Right cardiac atrium (tissue), 5 donors: ENCODE measurements at regions not wholly inside any gene's neighbourhood (a gene's known extent, or its start where the extent isn't known, plus 50 kb on each side); places are given as distances from the start of the nearest gene placed in this dataset.
"Not testable (repeated sequence)": the region's sequence is repeated elsewhere in the genome, so short reads cannot be mapped to it uniquely, and the experiment has no call there.

Experiments
- ATAC-seq, 2 donors: fragments of 200-7000 bp; cut with Tn5 transposase; one replicate each; pipeline versions ENCODE4 v1.8.0 to v1.9.1; 2020; ENCODE audit warnings: moderate library complexity in 2 of 2, mild to moderate bottlenecking in 1 of 2
- DNase-seq, 3 donors: peaks; one replicate each; pipeline ENCODE4 v3.0.0-alpha.2; 2020
- H3K27ac ChIP-seq: one replicate; pipeline ENCODE4 v1.5.1; 2013; ENCODE audit warnings: mild to moderate bottlenecking, low read length, control low read depth, moderate library complexity
- H3K27me3 ChIP-seq: one replicate; pipeline ENCODE4 v1.6.1; 2013; ENCODE audit not compliant: control insufficient read depth, insufficient read depth
- H3K4me1 ChIP-seq: one replicate; pipeline ENCODE4 v1.6.1; 2013; ENCODE audit warnings: low read length; ENCODE audit not compliant: control insufficient read depth, insufficient read depth
- H3K4me3 ChIP-seq: one replicate; pipeline ENCODE4 v1.5.1; 2013; ENCODE audit warnings: low read length, control low read depth
- H3K9me3 ChIP-seq: one replicate; pipeline ENCODE4 v1.6.1; 2013; ENCODE audit warnings: low read length; ENCODE audit not compliant: control insufficient read depth
- WGBS: extraction: QIAGEN DNeasy Blood & Tissue Kit; methylation state at CpG from one replicate; pipeline ENCODE4 v1.1.7; 2013; 5-methylcytosine and 5-hydroxymethylcytosine counted together
- intact Hi-C, 4 donors: fragments of 100-400 bp; cut with DNase I; formaldehyde crosslinking; loops; one replicate each; pipeline versions ENCODE4 v1.11.0 to v1.14.0; 2022 to 2023
- donor health status: healthy with polysubstance abuse.
- donor health status: DM: no; HTN: yes; CAD: no.
- donor health status: DM: no; HTN: no; CAD: no.
- donor health status: DM: no; HTN: yes; CAD: no; lungs with severe emphysema.
- donor health status: DM: yes; HTN: yes; CAD: no.

DNA sequence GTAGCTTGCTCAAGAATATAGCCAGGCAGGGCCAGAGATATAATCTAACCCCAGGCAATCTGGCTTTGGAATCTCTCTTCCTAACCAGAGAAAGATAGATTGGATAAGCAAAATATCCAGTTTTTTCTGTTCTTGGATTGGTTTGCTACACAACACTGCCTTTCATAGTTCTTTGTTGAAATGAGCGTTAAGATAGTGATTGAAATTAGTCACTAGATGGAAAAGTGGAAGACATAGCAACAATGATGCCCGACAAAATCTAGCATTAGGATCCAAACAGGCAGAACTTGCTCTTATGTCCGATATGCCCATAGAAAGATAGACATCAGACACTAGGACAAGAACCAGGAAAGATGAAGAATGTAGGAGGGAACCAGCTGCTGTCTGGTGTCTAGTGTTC is 77.3 kb upstream of the COL8A1 start:
- DNase-seq (no peak), ATAC-seq (no peak)
- Histone ChIP-seq H3K27ac (no peak overlapping the region), H3K4me1 (no peaks in the 10 kb centered on the region), H3K27me3 (no peaks in the 10 kb centered on the region), H3K9me3 (no peaks in the 10 kb centered on the region), H3K4me3 (no peak overlapping the region)
- intact Hi-C loops, result no loop called here
- WGBS, result 93% methylated on average over 3 of the region's 3 CpGs

DNA sequence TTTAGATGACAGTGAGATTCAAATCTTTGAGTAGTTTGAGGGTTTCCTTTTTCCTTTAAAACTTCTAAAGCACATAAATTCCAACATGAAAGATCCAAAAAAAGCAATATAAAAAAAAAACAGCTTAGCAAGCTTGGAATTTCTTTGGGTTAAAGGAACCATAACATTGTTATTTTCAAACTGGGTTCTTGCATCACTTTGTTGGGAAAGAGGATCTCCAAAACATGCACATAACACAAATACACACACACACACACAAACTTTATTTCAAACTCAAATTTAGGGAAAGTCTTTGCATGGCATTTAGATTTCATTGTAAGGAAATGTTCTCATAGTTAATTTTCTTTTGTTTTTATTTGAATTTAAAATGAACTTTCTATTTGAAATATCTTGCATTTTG is 79.2 kb upstream of the COL8A1 start:
- Histone ChIP-seq H3K4me1 (no peaks in the 10 kb centered on the region), H3K9me3 (no peaks in the 10 kb centered on the region), H3K27ac (no peak overlapping the region), H3K27me3 (no peaks in the 10 kb centered on the region), H3K4me3 (no peak overlapping the region)
- DNase-seq (no peak), ATAC-seq (no peak)
- intact Hi-C loops, result no loop called here

- intact Hi-C loops, H3K9me3 ChIP-seq, ATAC-seq, H3K4me1 ChIP-seq, H3K4me3 ChIP-seq, H3K27me3 ChIP-seq, DNase-seq, H3K27ac ChIP-seq: not testable (repeated sequence)
- WGBS, result 64% methylated on average over 5 of the region's 5 CpGs
Observed at GRCh38 chr3:99555885-99556284, 82.5 kb upstream of the COL8A1 start.

DNA sequence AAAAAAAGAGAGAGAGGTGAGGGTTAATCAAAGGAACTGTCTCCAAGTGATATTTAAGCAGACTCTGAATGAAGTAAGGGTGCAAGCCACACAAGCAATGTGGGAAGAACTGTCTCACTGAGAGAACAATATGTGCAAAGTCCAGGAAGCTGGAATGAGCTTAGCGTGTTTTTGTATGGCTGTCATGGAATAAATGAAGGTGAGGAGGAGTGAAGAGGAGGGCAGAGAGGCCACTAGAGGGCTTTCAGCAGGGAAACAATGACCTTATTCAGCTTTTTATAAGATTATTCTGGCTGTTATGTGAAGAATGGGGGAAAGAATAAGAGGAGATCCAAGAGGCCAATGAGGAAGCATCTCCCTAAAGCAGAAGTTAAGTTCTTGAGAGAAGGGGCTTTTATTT is 86.9 kb upstream of the COL8A1 start:
- no peak for ATAC-seq
- WGBS, result 82% methylated on average over 1 of the region's 1 CpG
- intact Hi-C loops, result no loop called here

GRCh38 chr3:99549957-99550603 is 88.3 kb upstream of the COL8A1 start:
- WGBS, result 58% methylated on average over 2 of the region's 2 CpGs
- Histone ChIP-seq H3K27me3 (no peaks in the 10 kb centered on the region), H3K4me1 (peaks cover 1% of the 10 kb centered on the region), H3K27ac (no peak overlapping the region), H3K9me3 (no peaks in the 10 kb centered on the region), H3K4me3 (no peak overlapping the region)
- no peak for DNase-seq
- intact Hi-C loops, result no loop called here
- peak; percentile 74 to 78 for ATAC-seq

More for the DNA sequence above, 86.9 kb upstream of the COL8A1 start:
- Histone ChIP-seq H3K4me3 (no peak overlapping the region), H3K9me3 (no peaks in the 10 kb centered on the region), H3K27ac (no peak overlapping the region), H3K27me3 (no peaks in the 10 kb centered on the region), H3K4me1 (peaks cover 1% of the 10 kb centered on the region)
- no peak for DNase-seq

- H3K4me3 ChIP-seq, result no peak overlapping the region
- intact Hi-C loops, result no loop called here
- ATAC-seq (no peak), DNase-seq (no peak)
- H3K9me3 ChIP-seq, result no peaks in the 10 kb centered on the region
- H3K4me1 ChIP-seq, result peaks cover 1% of the 10 kb centered on the region
- H3K27me3 ChIP-seq, result no peaks in the 10 kb centered on the region
- WGBS, result 41% methylated on average over 4 of the region's 4 CpGs
- H3K27ac ChIP-seq, result no peak overlapping the region
Observed at GRCh38 chr3:99549220-99549619, 89.2 kb upstream of the COL8A1 start.

DNA sequence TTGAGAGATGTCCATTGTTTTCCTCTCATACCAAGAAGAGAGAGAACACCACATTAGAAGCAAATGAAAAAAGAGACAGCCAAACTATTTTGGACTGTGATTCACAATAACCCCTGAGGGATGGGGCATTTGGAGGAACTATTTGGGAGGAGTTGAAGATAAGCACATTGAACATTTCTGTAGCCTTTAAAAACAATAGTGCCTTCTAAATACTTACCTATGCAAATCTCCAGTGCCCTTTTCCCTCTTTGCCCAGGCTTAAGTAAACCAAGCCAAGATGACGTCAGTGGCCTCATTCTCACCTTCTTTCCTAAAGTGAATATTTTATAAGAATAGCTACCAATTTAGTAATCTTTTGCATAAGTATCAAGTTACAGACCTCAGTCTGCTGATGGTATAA is 89.7 kb upstream of the COL8A1 start:
- peaks cover 4% of the 10 kb centered on the region for H3K4me1 ChIP-seq
- no peak overlapping the region for H3K27ac ChIP-seq
- DNase-seq (no peak), ATAC-seq (peak; percentile 22 to 59)
- H3K27me3 ChIP-seq, result no peaks in the 10 kb centered on the region
- WGBS, result 39% methylated on average over 1 of the region's 1 CpG
- H3K9me3 ChIP-seq, result no peaks in the 10 kb centered on the region
- intact Hi-C loops, result no loop called here
- no peak overlapping the region for H3K4me3 ChIP-seq

- Histone ChIP-seq H3K27ac (no peak overlapping the region), H3K4me3 (peak overlapping the region; percentile 36), H3K9me3 (no peaks in the 10 kb centered on the region), H3K4me1 (peaks cover 4% of the 10 kb centered on the region), H3K27me3 (no peaks in the 10 kb centered on the region)
- intact Hi-C loops, result no loop called here
- WGBS, result 16% methylated on average over 3 of the region's 3 CpGs
- DNase-seq, result no peak
- ATAC-seq, result peak; percentile 49 to 67
Observed at GRCh38 chr3:99545941-99546580, 92.3 kb upstream of the COL8A1 start.

DNA sequence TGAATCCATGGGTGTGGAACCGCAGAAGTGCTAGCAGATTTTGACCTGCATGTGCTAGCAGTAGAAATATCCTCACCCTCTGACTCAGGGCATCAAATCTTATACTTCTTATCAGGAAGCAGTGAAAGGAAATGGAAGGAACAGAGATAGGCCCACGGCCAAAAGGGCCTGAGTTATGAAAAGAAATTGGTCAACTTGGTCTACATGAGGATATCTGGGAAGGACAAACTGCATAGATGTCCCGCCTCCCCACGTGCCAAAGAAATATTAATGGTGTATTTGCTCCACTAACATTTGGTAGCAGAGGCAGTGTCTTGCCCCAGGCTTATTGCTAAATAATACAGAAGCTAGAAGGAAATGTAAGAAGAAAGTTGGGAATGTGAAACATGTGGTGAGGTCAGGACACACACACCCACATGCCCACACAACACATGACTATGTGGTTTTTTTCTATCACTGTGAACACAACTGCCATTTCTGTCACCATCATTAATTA is 93.6 kb upstream of the COL8A1 start:
- no peak overlapping the region for H3K4me3 ChIP-seq
- H3K27me3 ChIP-seq, result no peaks in the 10 kb centered on the region
- ATAC-seq (peak; percentile 75 to 87), DNase-seq (peak in 2 of 3 donors; percentile 67 to 79)
- peak overlapping the region; percentile 56 for H3K27ac ChIP-seq
- peaks cover 4% of the 10 kb centered on the region for H3K4me1 ChIP-seq
- 24% methylated on average over 4 of the region's 4 CpGs for WGBS
- no peaks in the 10 kb centered on the region for H3K9me3 ChIP-seq
- intact Hi-C loops, result no loop called here

- ATAC-seq (no peak), DNase-seq (no peak)
- Histone ChIP-seq H3K4me3 (no peak overlapping the region), H3K4me1 (peaks cover 4% of the 10 kb centered on the region), H3K27me3 (no peaks in the 10 kb centered on the region), H3K27ac (peak overlapping the region; percentile 77), H3K9me3 (no peaks in the 10 kb centered on the region)
- intact Hi-C loops, result no loop called here
- WGBS, result 2% methylated on average over 1 of the region's 1 CpG
Observed at GRCh38 chr3:99543796-99544195, 94.6 kb upstream of the COL8A1 start.

- intact Hi-C loops, result no loop called here
- Histone ChIP-seq H3K9me3 (no peaks in the 10 kb centered on the region), H3K27me3 (no peaks in the 10 kb centered on the region), H3K4me3 (no peak overlapping the region), H3K4me1 (peaks cover 4% of the 10 kb centered on the region), H3K27ac (no peak overlapping the region)
- no peak for DNase-seq
- 50% methylated on average over 4 of the region's 4 CpGs for WGBS
- ATAC-seq, result peak in 1 of 2 donors; percentile 45
Observed at GRCh38 chr3:99542767-99543518, 95.5 kb upstream of the COL8A1 start.
